Transverse colon (tissue), 3 donors: ENCODE measurements at regions not wholly inside any gene's neighbourhood (a gene's known extent, or its start where the extent isn't known, plus 50 kb on each side); places are given as distances from the start of the nearest gene placed in this dataset.

ENCODE experiments used
- EP300 ChIP-seq: sonication (generic); formaldehyde crosslinking; IDR thresholded peaks from one replicate; pipeline ENCODE4 v1.6.1; 2017; ENCODE audit warnings: antibody characterized with exemption, low read depth
- POLR2A ChIP-seq: fragments of 450-650 bp; IDR thresholded peaks from one replicate; pipeline ENCODE4 v1.6.1; 2016; ENCODE audit warnings: antibody characterized with exemption, mild to moderate bottlenecking, moderate library complexity
- TF ChIP-seq, protein P1 (sequence below), 5 experiments: fragments of 200-600 bp in 3 of 5; fragments of 450-650 bp in 2 of 5; sonication (generic) in 3 of 5; IDR thresholded peaks; 1 replicate in 2 of 5; 2 replicates in 3 of 5; pipeline ENCODE4 v1.5.1; 2016 to 2017; ENCODE audit warnings: antibody characterized with exemption in 5 of 5, inconsistent platforms in 3 of 5, mild to moderate bottlenecking in 2 of 5, moderate library complexity in 1 of 5

DNA sequence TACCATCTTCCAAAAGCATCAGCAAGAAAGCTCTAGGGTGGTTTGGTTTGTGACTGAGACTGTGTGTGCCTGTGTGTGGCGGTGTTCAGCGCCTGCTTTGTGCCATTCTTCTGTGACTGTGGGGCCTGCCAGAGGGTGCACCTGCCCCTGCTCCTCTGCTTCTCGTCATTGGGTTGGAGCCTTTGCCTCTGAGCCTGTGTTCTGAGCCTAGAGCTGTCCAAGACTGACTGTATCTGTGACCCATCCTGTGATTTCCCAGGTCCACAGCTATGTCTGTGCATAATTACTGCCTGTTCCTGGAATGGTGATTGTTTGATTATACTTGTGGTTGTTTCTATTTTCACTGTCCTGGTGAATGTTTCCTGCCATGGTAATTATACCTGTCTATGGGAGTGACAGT, 57.1 kb upstream of the KLHL29 start:
- TF ChIP-seq EP300 (no peak), POLR2A (no peak)
- TF ChIP-seq, protein P1, sequence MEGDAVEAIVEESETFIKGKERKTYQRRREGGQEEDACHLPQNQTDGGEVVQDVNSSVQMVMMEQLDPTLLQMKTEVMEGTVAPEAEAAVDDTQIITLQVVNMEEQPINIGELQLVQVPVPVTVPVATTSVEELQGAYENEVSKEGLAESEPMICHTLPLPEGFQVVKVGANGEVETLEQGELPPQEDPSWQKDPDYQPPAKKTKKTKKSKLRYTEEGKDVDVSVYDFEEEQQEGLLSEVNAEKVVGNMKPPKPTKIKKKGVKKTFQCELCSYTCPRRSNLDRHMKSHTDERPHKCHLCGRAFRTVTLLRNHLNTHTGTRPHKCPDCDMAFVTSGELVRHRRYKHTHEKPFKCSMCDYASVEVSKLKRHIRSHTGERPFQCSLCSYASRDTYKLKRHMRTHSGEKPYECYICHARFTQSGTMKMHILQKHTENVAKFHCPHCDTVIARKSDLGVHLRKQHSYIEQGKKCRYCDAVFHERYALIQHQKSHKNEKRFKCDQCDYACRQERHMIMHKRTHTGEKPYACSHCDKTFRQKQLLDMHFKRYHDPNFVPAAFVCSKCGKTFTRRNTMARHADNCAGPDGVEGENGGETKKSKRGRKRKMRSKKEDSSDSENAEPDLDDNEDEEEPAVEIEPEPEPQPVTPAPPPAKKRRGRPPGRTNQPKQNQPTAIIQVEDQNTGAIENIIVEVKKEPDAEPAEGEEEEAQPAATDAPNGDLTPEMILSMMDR (IDR thresholded peaks at IDR 0.05), result no peak
